HUES6 (cell line): ENCODE measurements at regions not wholly inside any gene's neighbourhood (a gene's known extent, or its start where the extent isn't known, plus 50 kb on each side); places are given as distances from the start of the nearest gene placed in this dataset.

Source experiments
- H3K27ac ChIP-seq: 2 replicates; pipeline ENCODE4 v1.7.0; 2013; ENCODE audit warnings: low read depth, mild to moderate bottlenecking, low read length, inconsistent platforms
- H3K27me3 ChIP-seq: 2 replicates; pipeline ENCODE4 v1.6.1; 2013; ENCODE audit warnings: low read length; ENCODE audit not compliant: control insufficient read depth, insufficient read depth
- H3K36me3 ChIP-seq: 2 replicates; pipeline ENCODE4 v1.6.1; 2013; ENCODE audit warnings: low read length; ENCODE audit not compliant: control insufficient read depth, insufficient read depth
- H3K4me1 ChIP-seq: 2 replicates; pipeline ENCODE4 v1.6.1; 2013; ENCODE audit warnings: low read length; ENCODE audit not compliant: control insufficient read depth, insufficient read depth
- H3K4me3 ChIP-seq: 2 replicates; pipeline ENCODE4 v1.5.1; 2013; ENCODE audit warnings: low read depth, low read length
- H3K9ac ChIP-seq: one replicate; pipeline ENCODE4 v1.6.1; 2013; ENCODE audit warnings: mild to moderate bottlenecking, low read length
- H3K9me3 ChIP-seq: 2 replicates; pipeline ENCODE4 v1.6.1; 2013; ENCODE audit warnings: low read depth, low read length; ENCODE audit not compliant: control insufficient read depth, insufficient read depth

GRCh38 chr1:106571109-106571508 lies 485.4 kb upstream of the PRMT6 start:
- H3K4me3 ChIP-seq: no peak overlapping the region
- H3K27ac ChIP-seq: no peak overlapping the region
- H3K27me3 ChIP-seq: no peaks in the 10 kb centered on the region
- H3K9ac ChIP-seq: no peak overlapping the region
- no peaks in the 10 kb centered on the region for H3K4me1 ChIP-seq
- H3K9me3 ChIP-seq: no peaks in the 10 kb centered on the region
- H3K36me3 ChIP-seq: no peaks in the 10 kb centered on the region

DNA sequence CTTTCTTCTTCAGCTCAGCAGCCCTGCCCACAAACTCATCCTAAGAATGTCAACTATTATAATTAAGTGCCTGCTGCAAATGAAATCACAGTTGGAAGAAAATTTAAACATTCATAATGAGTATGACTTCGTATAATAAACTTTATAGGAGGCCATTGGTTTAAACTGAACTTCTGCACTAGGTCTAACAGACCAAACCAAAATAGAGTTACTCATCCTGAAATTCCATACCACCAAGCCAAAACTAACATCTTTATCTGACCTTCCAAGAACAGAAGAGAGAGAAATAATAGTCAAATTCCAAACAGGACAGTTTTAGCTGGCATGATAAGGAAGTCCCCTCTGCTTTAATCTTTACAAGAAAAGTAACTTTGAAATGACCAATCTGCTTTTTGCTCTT lies 472.4 kb upstream of the PRMT6 start:
- no peaks in the 10 kb centered on the region for H3K9me3 ChIP-seq
- no peak overlapping the region for H3K9ac ChIP-seq
- H3K4me1 ChIP-seq: no peaks in the 10 kb centered on the region
- no peak overlapping the region for H3K27ac ChIP-seq
- H3K36me3 ChIP-seq: no peaks in the 10 kb centered on the region
- no peaks in the 10 kb centered on the region for H3K27me3 ChIP-seq
- H3K4me3 ChIP-seq: no peak overlapping the region

DNA sequence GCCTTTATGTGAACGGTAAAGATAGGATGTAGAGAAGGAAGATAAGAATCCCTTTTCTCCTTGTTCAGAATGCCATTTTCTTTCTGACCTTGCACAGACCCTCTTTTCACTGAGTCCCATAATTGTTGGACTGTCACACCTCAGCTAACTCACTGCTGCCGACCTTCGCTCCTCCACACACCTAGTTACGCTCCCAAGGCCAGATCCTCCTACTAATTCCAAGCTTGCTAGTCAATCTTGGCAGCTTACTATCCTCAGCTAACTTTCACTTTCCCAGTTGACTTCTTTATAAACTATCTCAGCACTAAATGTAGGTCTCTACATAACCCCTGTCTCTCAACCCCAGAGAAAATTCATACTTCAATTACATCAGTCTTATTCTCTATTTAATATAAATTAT lies 471.8 kb upstream of the PRMT6 start:
- Histone ChIP-seq H3K27me3 (no peaks in the 10 kb centered on the region), H3K4me1 (no peaks in the 10 kb centered on the region), H3K9me3 (no peaks in the 10 kb centered on the region)

DNA sequence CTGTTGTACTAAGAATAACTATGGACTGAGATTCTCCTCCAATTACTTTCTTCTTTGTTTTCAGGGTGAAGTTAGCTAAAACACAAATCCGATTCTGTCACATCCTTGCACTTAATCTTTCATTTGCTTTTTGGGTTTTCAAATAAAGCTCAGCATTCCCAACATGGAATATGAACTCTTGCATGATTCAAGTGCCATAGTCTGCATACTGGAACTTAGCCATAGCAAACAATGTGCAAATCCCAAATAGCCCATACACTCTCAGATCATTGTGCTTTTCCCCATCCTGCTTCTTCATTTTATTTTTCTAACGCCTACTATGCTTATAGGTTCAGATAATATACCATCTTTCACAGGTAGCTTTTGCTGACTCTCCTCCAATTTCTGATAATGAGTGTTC lies 455.8 kb upstream of the PRMT6 start:
- H3K27ac ChIP-seq: no peak overlapping the region
- no peak overlapping the region for H3K9ac ChIP-seq
- no peaks in the 10 kb centered on the region for H3K36me3 ChIP-seq
- no peaks in the 10 kb centered on the region for H3K27me3 ChIP-seq
- no peaks in the 10 kb centered on the region for H3K4me1 ChIP-seq
- H3K9me3 ChIP-seq: no peaks in the 10 kb centered on the region
- H3K4me3 ChIP-seq: no peak overlapping the region

More for the DNA sequence above, 471.8 kb upstream of the PRMT6 start:
- no peak overlapping the region for H3K27ac ChIP-seq
- no peaks in the 10 kb centered on the region for H3K36me3 ChIP-seq
- H3K4me3 ChIP-seq: no peak overlapping the region
- H3K9ac ChIP-seq: no peak overlapping the region

GRCh38 chr1:106603616-106604015 lies 452.9 kb upstream of the PRMT6 start:
- Histone ChIP-seq H3K9me3 (peaks cover 2% of the 10 kb centered on the region; the same call in 1 of the 2 replicates), H3K27me3 (no peaks in the 10 kb centered on the region), H3K9ac (no peak overlapping the region), H3K4me1 (no peaks in the 10 kb centered on the region), H3K36me3 (no peaks in the 10 kb centered on the region), H3K4me3 (no peak overlapping the region), H3K27ac (no peak overlapping the region)

DNA sequence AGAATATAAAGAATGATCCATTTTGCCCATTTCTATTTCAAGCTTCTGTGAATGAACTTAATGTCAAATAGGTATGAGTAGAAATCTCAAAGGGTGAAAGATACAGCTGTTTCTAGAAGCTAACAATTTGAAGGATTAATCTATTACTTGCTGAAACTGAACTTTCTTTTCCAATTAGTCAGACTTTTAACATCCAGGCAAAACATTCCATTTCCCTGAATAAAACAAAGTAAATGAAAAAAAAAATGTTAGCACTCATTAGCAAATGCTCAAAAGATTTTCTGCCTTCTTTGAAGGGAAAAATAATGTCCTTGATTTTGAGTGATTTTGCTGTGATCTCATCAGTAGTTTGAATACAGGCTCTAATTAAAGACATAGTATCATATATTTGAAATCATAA lies 447.6 kb upstream of the PRMT6 start:
- Histone ChIP-seq H3K9me3 (peaks cover 2% of the 10 kb centered on the region; the same call in 1 of the 2 replicates), H3K4me3 (no peak overlapping the region), H3K36me3 (no peaks in the 10 kb centered on the region)

DNA sequence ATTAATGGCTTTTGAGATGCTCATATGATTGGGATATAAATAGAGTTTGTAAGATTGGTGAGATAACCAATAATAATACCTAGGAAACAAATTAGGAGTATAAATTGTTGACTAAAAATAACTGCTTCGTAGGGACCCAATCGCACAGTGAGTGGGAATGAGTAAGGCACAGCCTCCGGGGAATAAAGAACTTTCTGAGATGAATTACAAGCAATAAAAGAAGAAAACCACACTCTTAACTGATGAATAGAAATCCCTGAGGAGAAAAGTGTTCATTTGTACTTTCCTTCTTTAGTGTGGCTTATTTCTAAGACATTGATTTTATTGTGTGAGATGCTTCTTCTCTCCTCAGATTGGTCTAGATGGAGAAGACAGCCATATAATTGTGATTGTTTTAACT lies 443.4 kb upstream of the PRMT6 start:
- H3K4me1 ChIP-seq: no peaks in the 10 kb centered on the region
- H3K4me3 ChIP-seq: no peak overlapping the region
- no peaks in the 10 kb centered on the region for H3K27me3 ChIP-seq
- no peak overlapping the region for H3K9ac ChIP-seq
- H3K27ac ChIP-seq: no peak overlapping the region
- no peaks in the 10 kb centered on the region for H3K36me3 ChIP-seq
- H3K9me3 ChIP-seq: peaks cover 2% of the 10 kb centered on the region; the same call in 1 of the 2 replicates

More for the DNA sequence above, 447.6 kb upstream of the PRMT6 start:
- Histone ChIP-seq H3K4me1 (no peaks in the 10 kb centered on the region), H3K27ac (no peak overlapping the region), H3K9ac (no peak overlapping the region), H3K27me3 (no peaks in the 10 kb centered on the region)

GRCh38 chr1:106613861-106614260 lies 442.6 kb upstream of the PRMT6 start:
- no peaks in the 10 kb centered on the region for H3K9me3 ChIP-seq
- no peak overlapping the region for H3K4me3 ChIP-seq
- H3K27ac ChIP-seq: no peak overlapping the region
- no peaks in the 10 kb centered on the region for H3K36me3 ChIP-seq
- H3K27me3 ChIP-seq: no peaks in the 10 kb centered on the region
- H3K4me1 ChIP-seq: no peaks in the 10 kb centered on the region
- no peak overlapping the region for H3K9ac ChIP-seq

DNA sequence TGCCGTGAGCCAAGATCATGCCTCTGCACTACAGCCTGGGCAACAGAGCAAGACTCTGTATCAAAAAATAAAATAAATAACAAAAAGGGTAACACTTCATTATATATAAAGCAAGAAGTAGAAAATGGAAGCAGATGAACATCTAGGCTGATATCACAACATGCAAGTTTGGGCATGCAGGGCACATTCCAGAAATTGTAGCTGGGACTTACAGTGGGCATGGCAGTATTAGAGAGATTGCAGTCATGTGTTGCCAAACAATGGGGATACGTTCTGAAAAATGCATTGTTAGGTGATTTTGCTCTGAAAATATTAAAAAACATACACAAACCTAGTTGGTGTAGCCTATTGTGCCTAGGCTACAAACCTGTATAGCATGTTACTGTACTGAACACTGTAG lies 441.0 kb upstream of the PRMT6 start:
- Histone ChIP-seq H3K4me1 (no peaks in the 10 kb centered on the region), H3K4me3 (no peak overlapping the region), H3K27me3 (no peaks in the 10 kb centered on the region), H3K9ac (no peak overlapping the region), H3K9me3 (no peaks in the 10 kb centered on the region), H3K36me3 (no peaks in the 10 kb centered on the region), H3K27ac (no peak overlapping the region)

GRCh38 chr1:106619080-106619826 lies 437.2 kb upstream of the PRMT6 start:
- no peaks in the 10 kb centered on the region for H3K27me3 ChIP-seq
- H3K4me1 ChIP-seq: no peaks in the 10 kb centered on the region
- H3K9ac ChIP-seq: no peak overlapping the region
- no peak overlapping the region for H3K27ac ChIP-seq
- no peaks in the 10 kb centered on the region for H3K9me3 ChIP-seq
- H3K36me3 ChIP-seq: no peaks in the 10 kb centered on the region
- H3K4me3 ChIP-seq: no peak overlapping the region

DNA sequence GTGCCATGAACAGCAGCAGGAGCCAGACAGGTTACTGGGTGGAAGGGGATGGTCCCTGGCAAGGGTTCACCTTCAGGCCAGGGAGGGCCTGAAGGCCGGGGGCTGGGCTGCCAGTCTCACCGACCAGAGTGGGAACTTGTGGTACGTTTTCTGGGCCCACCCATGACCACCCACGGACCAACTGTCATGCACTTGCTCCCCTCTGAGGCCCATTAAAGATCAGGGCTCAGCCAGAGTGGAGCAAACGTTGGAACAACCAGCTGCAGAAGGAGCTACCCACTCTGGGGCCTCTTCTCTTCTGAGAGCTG lies 436.7 kb upstream of the PRMT6 start:
- Histone ChIP-seq H3K9me3 (no peaks in the 10 kb centered on the region), H3K27me3 (no peaks in the 10 kb centered on the region), H3K4me3 (no peak overlapping the region), H3K36me3 (no peaks in the 10 kb centered on the region), H3K27ac (no peak overlapping the region), H3K4me1 (no peaks in the 10 kb centered on the region), H3K9ac (no peak overlapping the region)
